DOHH2 (cell line): ENCODE measurements at regions not wholly inside any gene's neighbourhood (a gene's known extent, or its start where the extent isn't known, plus 50 kb on each side); places are given as distances from the start of the nearest gene placed in this dataset.
A peak's percentile ranks its signal among the peaks of the same experiment; 100 is the strongest.

Source experiments
- H3F3A ChIP-seq: fragments of 200-600 bp; sonication (generic), shearing (Covaris generic); 2 replicates; pipeline ENCODE4 v1.6.0; 2016; ENCODE audit warnings: antibody characterized with exemption, mild to moderate bottlenecking; ENCODE audit not compliant: control insufficient read depth, insufficient read depth
- H3K27ac ChIP-seq: fragments of 200-600 bp; sonication (generic); 2 replicates; pipeline ENCODE4 v1.5.1; 2014; ENCODE audit warnings: low read depth, mild to moderate bottlenecking, low read length, moderate library complexity
- H3K27me3 ChIP-seq: fragments of 200-600 bp; sonication (generic); 2 replicates; pipeline ENCODE4 v1.6.1; 2014; ENCODE audit warnings: mild to moderate bottlenecking, low read length, mixed read lengths; ENCODE audit not compliant: control insufficient read depth
- H3K36me3 ChIP-seq: fragments of 200-600 bp; sonication (generic); 2 replicates; pipeline ENCODE4 v1.6.1; 2014; ENCODE audit warnings: mild to moderate bottlenecking, low read length, moderate library complexity, mixed read lengths; ENCODE audit not compliant: control insufficient read depth
- H3K4me1 ChIP-seq: fragments of 200-600 bp; sonication (generic); 2 replicates; pipeline ENCODE4 v1.6.1; 2014; ENCODE audit warnings: mild to moderate bottlenecking, low read length, mixed read lengths; ENCODE audit not compliant: control insufficient read depth
- H3K4me2 ChIP-seq: fragments of 200-600 bp; sonication (generic); 2 replicates; pipeline ENCODE4 v1.6.0; 2014; ENCODE audit warnings: mild to moderate bottlenecking, low read length, moderate library complexity
- H3K4me3 ChIP-seq: fragments of 200-600 bp; sonication (generic); 2 replicates; pipeline ENCODE4 v1.5.1; 2014; ENCODE audit warnings: mild to moderate bottlenecking, low read length, mixed read lengths
- H3K79me2 ChIP-seq: fragments of 200-600 bp; sonication (generic); 2 replicates; pipeline ENCODE4 v1.6.1; 2014; ENCODE audit warnings: mild to moderate bottlenecking, low read length, mixed read lengths; ENCODE audit not compliant: control insufficient read depth
- H3K9me2 ChIP-seq: fragments of 200-600 bp; sonication (generic); replicated peaks from 2 replicates; pipeline ENCODE4 v1.6.1; 2014; ENCODE audit warnings: mild to moderate bottlenecking, low read length, mixed read lengths; ENCODE audit not compliant: control insufficient read depth
- H3K9me3 ChIP-seq: fragments of 200-600 bp; sonication (generic); 2 replicates; pipeline ENCODE4 v1.6.1; 2014; ENCODE audit warnings: antibody characterized with exemption, low read length, mixed read lengths; ENCODE audit not compliant: control insufficient read depth, insufficient read depth
- H4K20me1 ChIP-seq: fragments of 200-600 bp; sonication (generic); 2 replicates; pipeline ENCODE4 v1.6.0; 2014; ENCODE audit warnings: low read depth, mild to moderate bottlenecking, antibody characterized with exemption, low read length, moderate library complexity; ENCODE audit not compliant: control insufficient read depth, insufficient read depth
- CTCF ChIP-seq: fragments of 200-600 bp; sonication (generic); IDR thresholded peaks from one replicate; pipeline ENCODE4 v1.5.1; 2014; ENCODE audit warnings: antibody characterized with exemption, mild to moderate bottlenecking, low read depth, low read length; ENCODE audit not compliant: poor library complexity, severe bottlenecking
- EZH2phosphoT487 ChIP-seq: fragments of 200-600 bp; sonication (generic); IDR thresholded peaks from 2 replicates; pipeline ENCODE4 v1.6.1; 2017; ENCODE audit warnings: borderline replicate concordance, mild to moderate bottlenecking, antibody characterized with exemption, low read length, moderate library complexity, mixed read lengths

- TF ChIP-seq EZH2phosphoT487 (no peak), CTCF (no peak)
- Histone ChIP-seq H3K4me1 (no peaks in the 10 kb centered on the region), H3K9me3 (no peaks in the 10 kb centered on the region), H4K20me1 (no peaks in the 10 kb centered on the region), H3K9me2 (no peaks in the 10 kb centered on the region), H3K27ac (no peak overlapping the region), H3K79me2 (no peaks in the 10 kb centered on the region), H3F3A (no peaks in the 10 kb centered on the region), H3K4me2 (0 out of 2 replicates have a peak overlapping the region, but pooled peaks have one; percentile 14), H3K27me3 (peaks cover 6% of the 10 kb centered on the region), H3K4me3 (no peak overlapping the region), H3K36me3 (no peaks in the 10 kb centered on the region)
Measured at GRCh38 chr5:142527234-142527633, 158.7 kb downstream of the FGF1 start.

GRCh38 chr5:142522983-142523382 lies 162.9 kb downstream of the FGF1 start:
- H3K4me1 ChIP-seq = no peaks in the 10 kb centered on the region
- no peaks in the 10 kb centered on the region for H3K36me3 ChIP-seq
- no peaks in the 10 kb centered on the region for H3K9me3 ChIP-seq
- no peak for TF ChIP-seq CTCF
- no peak for TF ChIP-seq EZH2phosphoT487
- no peak overlapping the region for H3K4me3 ChIP-seq
- no peak overlapping the region for H3K27ac ChIP-seq
- no peak overlapping the region for H3K4me2 ChIP-seq
- H3K9me2 ChIP-seq = no peaks in the 10 kb centered on the region
- H4K20me1 ChIP-seq = no peaks in the 10 kb centered on the region
- no peaks in the 10 kb centered on the region for H3F3A ChIP-seq
- peaks cover 6% of the 10 kb centered on the region for H3K27me3 ChIP-seq
- no peaks in the 10 kb centered on the region for H3K79me2 ChIP-seq

GRCh38 chr5:142521706-142522105 lies 164.2 kb downstream of the FGF1 start:
- no peaks in the 10 kb centered on the region for H4K20me1 ChIP-seq
- H3K36me3 ChIP-seq = no peaks in the 10 kb centered on the region
- no peaks in the 10 kb centered on the region for H3K79me2 ChIP-seq
- H3F3A ChIP-seq = no peaks in the 10 kb centered on the region
- no peaks in the 10 kb centered on the region for H3K9me2 ChIP-seq
- no peaks in the 10 kb centered on the region for H3K4me1 ChIP-seq
- H3K27me3 ChIP-seq = peaks cover 3% of the 10 kb centered on the region; the same call in 1 of the 2 replicates
- H3K4me2 ChIP-seq = no peak overlapping the region
- TF ChIP-seq EZH2phosphoT487 (no peak), CTCF (no peak)
- no peak overlapping the region for H3K4me3 ChIP-seq
- H3K9me3 ChIP-seq = no peaks in the 10 kb centered on the region
- H3K27ac ChIP-seq = no peak overlapping the region
